GM21390 (cell line): ENCODE measurements at regions not wholly inside any gene's neighbourhood (a gene's known extent, or its start where the extent isn't known, plus 50 kb on each side); places are given as distances from the start of the nearest gene placed in this dataset.
"Not testable (repeated sequence)": the region's sequence is repeated elsewhere in the genome, so short reads cannot be mapped to it uniquely, and the experiment has no call there.

Source experiments
- ATAC-seq: cut with Tn5 transposase; IDR thresholded peaks from one replicate; pipeline ENCODE4 v1.9.1; 2021; ENCODE audit not compliant: unreplicated experiment

- ATAC-seq: no peak
Observed at GRCh38 chr16:51287121-51287755, 136.2 kb upstream of the SALL1 start.

- no peak for ATAC-seq
Observed at GRCh38 chr16:51286272-51286671, 135.2 kb upstream of the SALL1 start.

GRCh38 chr16:51276336-51276735 is 125.3 kb upstream of the SALL1 start:
- ATAC-seq: no peak

- no peak for ATAC-seq
Observed at GRCh38 chr16:51272420-51272819, 121.3 kb upstream of the SALL1 start.

- no peak for ATAC-seq
Observed at GRCh38 chr16:51271156-51271701, 120.2 kb upstream of the SALL1 start.

- ATAC-seq: no peak
Observed at GRCh38 chr16:51268237-51268636, 117.2 kb upstream of the SALL1 start.

GRCh38 chr16:51267681-51268080 is 116.6 kb upstream of the SALL1 start:
- no peak for ATAC-seq

- ATAC-seq: no peak
Observed at GRCh38 chr16:51262428-51262827, 111.4 kb upstream of the SALL1 start.

- no peak for ATAC-seq
Observed at GRCh38 chr16:51261919-51262318, 110.8 kb upstream of the SALL1 start.

- no peak for ATAC-seq
Observed at GRCh38 chr16:51255349-51255972, 104.4 kb upstream of the SALL1 start.

GRCh38 chr16:51254390-51254789 is 103.3 kb upstream of the SALL1 start:
- not testable (repeated sequence) for ATAC-seq

GRCh38 chr16:51248217-51248616 is 97.1 kb upstream of the SALL1 start:
- ATAC-seq: no peak

GRCh38 chr16:51245658-51245995 is 94.6 kb upstream of the SALL1 start:
- ATAC-seq: no peak

- no peak for ATAC-seq
Observed at GRCh38 chr16:51244887-51245657, 94.0 kb upstream of the SALL1 start.

- no peak for ATAC-seq
Observed at GRCh38 chr16:51243936-51244436, 92.9 kb upstream of the SALL1 start.

- ATAC-seq: no peak
Observed at GRCh38 chr16:51242296-51242994, 91.4 kb upstream of the SALL1 start.

- ATAC-seq: no peak
Observed at GRCh38 chr16:51239196-51239595, 88.1 kb upstream of the SALL1 start.

- no peak for ATAC-seq
Observed at GRCh38 chr16:51237861-51238378, 86.8 kb upstream of the SALL1 start.

GRCh38 chr16:51237207-51237606 is 86.1 kb upstream of the SALL1 start:
- no peak for ATAC-seq

- no peak for ATAC-seq
Observed at GRCh38 chr16:51236583-51236982, 85.5 kb upstream of the SALL1 start.

- ATAC-seq: no peak
Observed at GRCh38 chr16:51231702-51232101, 80.6 kb upstream of the SALL1 start.
